Right ventricle myocardium inferior (tissue), 1 donor: ENCODE measurements at regions not wholly inside any gene's neighbourhood (a gene's known extent, or its start where the extent isn't known, plus 50 kb on each side); places are given as distances from the start of the nearest gene placed in this dataset.

Source experiments
- ATAC-seq: fragments of 200-7000 bp; cut with Tn5 transposase; one replicate; pipeline ENCODE4 v1.9.1; 2020; ENCODE audit warnings: mild to moderate bottlenecking, moderate library complexity
- DNase-seq: peaks from one replicate; pipeline ENCODE4 v3.0.0; 2021; ENCODE audit errors: missing footprints
- intact Hi-C: fragments of 100-400 bp; cut with DNase I; formaldehyde crosslinking; loops from one replicate; pipeline ENCODE4 v1.11.0; 2022
- donor health status: DM: no; HTN: yes; CAD: no; lungs with severe emphysema.

- intact Hi-C loops: no loop called here
- DNase-seq: no peak
- no peak for ATAC-seq
These were observed 97.7 kb downstream of the CD47 start for GRCh38 chr3:107992976-107993684.

GRCh38 chr3:107990926-107991325 lies 99.9 kb downstream of the CD47 start:
- DNase-seq (no peak), ATAC-seq (no peak)
- intact Hi-C loops: no loop called here

- intact Hi-C loops: no loop called here
- DNase-seq: no peak
- no peak for ATAC-seq
These were observed 100.4 kb downstream of the CD47 start for GRCh38 chr3:107990433-107990832.

GRCh38 chr3:107989661-107990060 lies 101.2 kb downstream of the CD47 start:
- intact Hi-C loops: loop anchor here (10.0 kb wide), 1 partner anchor 95 kb away; no protein-coding TSS in a partner anchor
- no peak for DNase-seq
- ATAC-seq: no peak

- intact Hi-C loops: loop anchor here (10.0 kb wide), 1 partner anchor 96 kb away; no protein-coding TSS in a partner anchor
- DNase-seq (peak; percentile 81), ATAC-seq (peak; percentile 14)
These were observed 102.2 kb downstream of the CD47 start for GRCh38 chr3:107988460-107989175.

- no peak for DNase-seq
- intact Hi-C loops: loop anchor here (10.0 kb wide), 1 partner anchor 98 kb away; no protein-coding TSS in a partner anchor
- ATAC-seq: peak; percentile 86
These were observed 103.5 kb downstream of the CD47 start for GRCh38 chr3:107987036-107987939.

- DNase-seq: no peak
- peak; percentile 43 for ATAC-seq
- intact Hi-C loops: loop anchor here (10.0 kb wide), 1 partner anchor 98 kb away; no protein-coding TSS in a partner anchor
These were observed 104.3 kb downstream of the CD47 start for GRCh38 chr3:107986505-107986904.

- ATAC-seq (no peak), DNase-seq (no peak)
- intact Hi-C loops: loop anchor here (10.0 kb wide), 1 partner anchor 99 kb away; no protein-coding TSS in a partner anchor
These were observed 105.3 kb downstream of the CD47 start for GRCh38 chr3:107985496-107985895.

GRCh38 chr3:107983247-107983646 lies 107.6 kb downstream of the CD47 start:
- intact Hi-C loops: loop anchor here (10.0 kb wide), 1 partner anchor 102 kb away; no protein-coding TSS in a partner anchor
- ATAC-seq: no peak

GRCh38 chr3:107982165-107982564 lies 108.7 kb downstream of the CD47 start:
- ATAC-seq (no peak), DNase-seq (no peak)
- intact Hi-C loops: loop anchor here (10.0 kb wide), 1 partner anchor 103 kb away; no protein-coding TSS in a partner anchor

More at GRCh38 chr3:107983247-107983646, 107.6 kb downstream of the CD47 start:
- DNase-seq: no peak

- ATAC-seq (peak; percentile 90), DNase-seq (no peak)
- intact Hi-C loops: loop anchor here (2.0 to 10.0 kb wide), 2 partner anchors 25 to 103 kb away; no protein-coding TSS in a partner anchor
These were observed 109.2 kb downstream of the CD47 start for GRCh38 chr3:107981471-107982111.

- ATAC-seq (peak; percentile 63), DNase-seq (no peak)
- intact Hi-C loops: no loop called here
These were observed 111.3 kb downstream of the CD47 start for GRCh38 chr3:107979538-107979937.

- intact Hi-C loops: no loop called here
- DNase-seq: no peak
- ATAC-seq: no peak
These were observed 112.4 kb downstream of the CD47 start for GRCh38 chr3:107978131-107979055.

GRCh38 chr3:107977221-107978130 lies 113.4 kb downstream of the CD47 start:
- ATAC-seq: no peak

GRCh38 chr3:107976202-107976800 lies 114.5 kb downstream of the CD47 start:
- intact Hi-C loops: no loop called here
- no peak for DNase-seq
- ATAC-seq: no peak

More at GRCh38 chr3:107977221-107978130, 113.4 kb downstream of the CD47 start:
- intact Hi-C loops: no loop called here
- DNase-seq: no peak
